Uterus (tissue), 2 donors: ENCODE measurements at regions not wholly inside any gene's neighbourhood (a gene's known extent, or its start where the extent isn't known, plus 50 kb on each side); places are given as distances from the start of the nearest gene placed in this dataset.

Experiments used
- POLR2A ChIP-seq, 2 donors: fragments of 450-650 bp; IDR thresholded peaks; one replicate each; pipeline ENCODE4 v1.6.1; 2016; ENCODE audit warnings: antibody characterized with exemption in 2 of 2, mild to moderate bottlenecking in 1 of 2, moderate library complexity in 1 of 2
- TF ChIP-seq, protein P1 (sequence below), 4 experiments: fragments of 200-600 bp in 2 of 4; fragments of 450-650 bp in 2 of 4; sonication (generic) in 2 of 4; IDR thresholded peaks; one replicate each; pipeline ENCODE4 v1.5.1; 2016 to 2019; ENCODE audit warnings: antibody characterized with exemption in 4 of 4, mild to moderate bottlenecking in 2 of 4, moderate library complexity in 1 of 4

DNA sequence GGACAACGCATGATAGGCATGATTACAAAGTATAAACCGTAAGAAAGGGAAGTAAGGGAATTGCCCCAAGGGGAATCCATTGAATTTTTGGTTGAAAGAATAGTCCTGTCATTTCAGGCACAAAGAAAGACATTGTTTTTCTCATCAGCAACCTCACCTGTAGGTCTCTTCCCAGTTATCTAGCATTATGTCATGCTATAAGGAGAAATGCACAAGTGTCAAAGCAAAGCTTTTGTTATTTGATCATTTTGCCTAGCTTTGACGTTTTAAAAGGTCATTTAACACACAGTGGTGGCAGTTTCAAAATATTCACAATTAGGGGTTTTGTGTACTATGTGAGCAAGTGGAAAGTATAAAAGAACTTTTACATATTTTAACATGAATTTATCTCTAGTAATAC lies 796.2 kb upstream of the MIR17HG start:
- TF ChIP-seq, protein P1, sequence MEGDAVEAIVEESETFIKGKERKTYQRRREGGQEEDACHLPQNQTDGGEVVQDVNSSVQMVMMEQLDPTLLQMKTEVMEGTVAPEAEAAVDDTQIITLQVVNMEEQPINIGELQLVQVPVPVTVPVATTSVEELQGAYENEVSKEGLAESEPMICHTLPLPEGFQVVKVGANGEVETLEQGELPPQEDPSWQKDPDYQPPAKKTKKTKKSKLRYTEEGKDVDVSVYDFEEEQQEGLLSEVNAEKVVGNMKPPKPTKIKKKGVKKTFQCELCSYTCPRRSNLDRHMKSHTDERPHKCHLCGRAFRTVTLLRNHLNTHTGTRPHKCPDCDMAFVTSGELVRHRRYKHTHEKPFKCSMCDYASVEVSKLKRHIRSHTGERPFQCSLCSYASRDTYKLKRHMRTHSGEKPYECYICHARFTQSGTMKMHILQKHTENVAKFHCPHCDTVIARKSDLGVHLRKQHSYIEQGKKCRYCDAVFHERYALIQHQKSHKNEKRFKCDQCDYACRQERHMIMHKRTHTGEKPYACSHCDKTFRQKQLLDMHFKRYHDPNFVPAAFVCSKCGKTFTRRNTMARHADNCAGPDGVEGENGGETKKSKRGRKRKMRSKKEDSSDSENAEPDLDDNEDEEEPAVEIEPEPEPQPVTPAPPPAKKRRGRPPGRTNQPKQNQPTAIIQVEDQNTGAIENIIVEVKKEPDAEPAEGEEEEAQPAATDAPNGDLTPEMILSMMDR (IDR thresholded peaks at IDR 0.05), result no peak
- TF ChIP-seq POLR2A (IDR thresholded peaks at IDR 0.05), result no peak
